Mesendoderm (in vitro differentiated cells): ENCODE measurements at regions not wholly inside any gene's neighbourhood (a gene's known extent, or its start where the extent isn't known, plus 50 kb on each side); places are given as distances from the start of the nearest gene placed in this dataset.
A peak's percentile ranks its signal among the peaks of the same experiment; 100 is the strongest.

ENCODE experiments used
- DNase-seq: peaks from one replicate; pipeline ENCODE4 v3.0.0; 2013
- H2AK5ac ChIP-seq: 2 replicates; pipeline ENCODE4 v1.6.1; 2013; ENCODE audit warnings: low read length, inconsistent platforms
- H2BK120ac ChIP-seq: 2 replicates; pipeline ENCODE4 v1.6.1; 2013; ENCODE audit warnings: low read depth, mild to moderate bottlenecking, low read length, moderate library complexity, mixed read lengths
- H2BK15ac ChIP-seq: replicated peaks from 2 replicates; pipeline ENCODE4 v1.6.1; 2013; ENCODE audit warnings: low read depth, mild to moderate bottlenecking, moderate library complexity
- H2BK5ac ChIP-seq: 2 replicates; pipeline ENCODE4 v1.6.1; 2013; ENCODE audit warnings: low read length, inconsistent platforms
- H3K18ac ChIP-seq: 2 replicates; pipeline ENCODE4 v1.6.1; 2013; ENCODE audit warnings: mild to moderate bottlenecking, low read length, mixed read lengths
- H3K23ac ChIP-seq: one replicate; pipeline ENCODE4 v1.6.1; 2013; ENCODE audit warnings: low read length
- H3K27ac ChIP-seq: 2 replicates; pipeline ENCODE4 v1.5.1; 2013; ENCODE audit warnings: low read depth, mild to moderate bottlenecking, inconsistent platforms, low read length, moderate library complexity
- H3K27me3 ChIP-seq: 2 replicates; pipeline ENCODE4 v1.6.1; 2013; ENCODE audit warnings: low read length, control low read depth, mild to moderate bottlenecking, inconsistent platforms; ENCODE audit not compliant: insufficient read depth, poor library complexity
- H3K36me3 ChIP-seq: 2 replicates; pipeline ENCODE4 v1.6.1; 2013; ENCODE audit warnings: low read length, inconsistent platforms; ENCODE audit not compliant: control insufficient read depth, insufficient read depth
- H3K4ac ChIP-seq: one replicate; pipeline ENCODE4 v1.6.1; 2013; ENCODE audit warnings: low read depth, mild to moderate bottlenecking, low read length, moderate library complexity
- H3K4me1 ChIP-seq: 2 replicates; pipeline ENCODE4 v1.6.1; 2013; ENCODE audit warnings: low read depth, low read length, inconsistent platforms; ENCODE audit not compliant: control insufficient read depth
- H3K4me2 ChIP-seq: 2 replicates; pipeline ENCODE4 v1.6.1; 2013; ENCODE audit warnings: low read length
- H3K4me3 ChIP-seq: 2 replicates; pipeline ENCODE4 v1.5.1; 2013; ENCODE audit warnings: mild to moderate bottlenecking, low read length
- H3K56ac ChIP-seq: one replicate; pipeline ENCODE4 v1.6.1; 2013; ENCODE audit warnings: low read length
- H3K79me1 ChIP-seq: 2 replicates; pipeline ENCODE4 v1.6.1; 2013; ENCODE audit warnings: low read length, inconsistent platforms
- H3K79me2 ChIP-seq: 2 replicates; pipeline ENCODE4 v1.6.1; 2013; ENCODE audit warnings: mild to moderate bottlenecking, low read length; ENCODE audit not compliant: control insufficient read depth, insufficient read depth
- H3K9ac ChIP-seq: 2 replicates; pipeline ENCODE4 v1.6.1; 2013; ENCODE audit warnings: low read length, inconsistent platforms
- H4K5ac ChIP-seq: one replicate; pipeline ENCODE4 v1.6.1; 2013; ENCODE audit warnings: low read length
- H4K8ac ChIP-seq: one replicate; pipeline ENCODE4 v1.6.1; 2013; ENCODE audit warnings: low read depth, mild to moderate bottlenecking, control low read depth, low read length, moderate library complexity
- WGBS: extraction: QIAGEN DNeasy Blood & Tissue Kit; methylation state at CpG from one replicate; pipeline ENCODE4 v1.1.7; 2013; ENCODE audit warnings: low lambda C conversion rate, missing lambda C conversion rate; ENCODE audit not compliant: insufficient coverage; ENCODE audit errors: extremely low coverage; 5-methylcytosine and 5-hydroxymethylcytosine counted together

DNA sequence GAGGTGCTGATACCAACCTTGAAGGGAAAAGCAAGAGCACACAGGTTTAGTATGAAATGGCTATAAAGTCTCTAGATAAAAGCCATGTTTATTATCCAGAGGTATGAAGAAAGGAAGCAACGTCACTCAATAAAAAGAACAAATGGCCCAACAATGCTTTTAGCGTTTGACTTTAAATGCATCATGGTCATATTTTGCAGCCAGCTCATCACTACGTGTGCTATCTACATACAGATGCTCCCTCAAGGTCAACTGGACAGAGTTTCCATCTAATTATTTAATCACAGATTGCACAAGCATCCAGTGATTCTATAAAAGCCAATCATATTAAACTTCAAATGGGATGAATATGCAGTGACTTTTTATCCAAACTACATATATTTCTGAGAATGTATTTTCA, 127.6 kb upstream of the SYNDIG1 start:
- Histone ChIP-seq H3K27me3 (no peaks in the 10 kb centered on the region), H3K4ac (no peak overlapping the region), H3K9ac (no peak overlapping the region), H3K79me2 (no peaks in the 10 kb centered on the region), H3K4me1 (no peaks in the 10 kb centered on the region), H2BK5ac (no peak overlapping the region), H2BK120ac (no peak overlapping the region), H3K56ac (no peak overlapping the region), H3K4me3 (no peak overlapping the region), H3K36me3 (no peaks in the 10 kb centered on the region), H3K23ac (no peak overlapping the region), H3K79me1 (no peaks in the 10 kb centered on the region), H2BK15ac (no peak overlapping the region), H3K4me2 (no peak overlapping the region), H3K27ac (no peak overlapping the region), H2AK5ac (no peak overlapping the region), H4K5ac (no peak overlapping the region), H4K8ac (no peak overlapping the region), H3K18ac (no peak overlapping the region)
- DNase-seq, result no peak
- WGBS, result no CpG with 5 or more reads among the region's 3 CpGs

DNA sequence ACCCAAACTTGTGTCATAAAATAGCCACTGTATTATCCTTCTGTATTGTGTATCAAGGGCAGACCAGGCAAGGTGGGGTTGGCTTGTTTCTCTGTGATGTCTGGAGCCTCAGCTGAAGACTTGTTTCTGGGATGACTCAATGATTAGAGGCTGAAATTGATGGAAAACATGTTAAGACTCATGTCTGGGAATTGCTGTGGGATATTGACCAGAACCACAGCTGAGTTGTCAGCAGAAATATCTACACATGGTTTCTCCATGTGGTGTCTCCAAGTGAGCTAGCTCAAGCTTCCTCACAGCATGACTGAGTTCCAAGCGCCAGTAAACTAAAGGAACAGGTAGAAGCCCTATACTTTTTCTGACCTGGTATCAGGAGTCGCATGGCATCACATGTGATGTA, 128.5 kb upstream of the SYNDIG1 start:
- H3K36me3 ChIP-seq, result no peaks in the 10 kb centered on the region
- H2BK5ac ChIP-seq, result no peak overlapping the region
- no peak overlapping the region for H3K9ac ChIP-seq
- H2AK5ac ChIP-seq, result no peak overlapping the region
- H4K5ac ChIP-seq, result no peak overlapping the region
- no peaks in the 10 kb centered on the region for H3K4me1 ChIP-seq
- H3K79me2 ChIP-seq, result no peaks in the 10 kb centered on the region
- WGBS, result no CpG with 5 or more reads among the region's 2 CpGs
- H3K79me1 ChIP-seq, result no peaks in the 10 kb centered on the region
- DNase-seq, result no peak
- no peak overlapping the region for H2BK120ac ChIP-seq
- no peak overlapping the region for H3K4me2 ChIP-seq
- no peak overlapping the region for H3K27ac ChIP-seq
- H3K4ac ChIP-seq, result no peak overlapping the region
- no peak overlapping the region for H4K8ac ChIP-seq
- no peaks in the 10 kb centered on the region for H3K27me3 ChIP-seq
- no peak overlapping the region for H3K4me3 ChIP-seq
- no peak overlapping the region for H3K23ac ChIP-seq
- no peak overlapping the region for H3K18ac ChIP-seq
- no peak overlapping the region for H3K56ac ChIP-seq
- H2BK15ac ChIP-seq, result no peak overlapping the region

GRCh38 chr20:24339210-24339641, 130.2 kb upstream of the SYNDIG1 start:
- Histone ChIP-seq H3K79me1 (no peaks in the 10 kb centered on the region), H4K8ac (no peak overlapping the region), H3K4me2 (no peak overlapping the region), H3K4me1 (no peaks in the 10 kb centered on the region), H3K18ac (no peak overlapping the region), H3K23ac (no peak overlapping the region), H3K4me3 (no peak overlapping the region), H2BK15ac (no peak overlapping the region), H3K27me3 (no peaks in the 10 kb centered on the region), H2AK5ac (no peak overlapping the region), H3K56ac (no peak overlapping the region), H3K4ac (no peak overlapping the region), H2BK120ac (no peak overlapping the region), H3K27ac (no peak overlapping the region), H3K36me3 (no peaks in the 10 kb centered on the region), H3K79me2 (no peaks in the 10 kb centered on the region), H2BK5ac (no peak overlapping the region), H3K9ac (no peak overlapping the region), H4K5ac (no peak overlapping the region)
- no CpG with 5 or more reads among the region's 5 CpGs for WGBS
- DNase-seq, result peak; percentile 81

GRCh38 chr20:24337551-24337950, 131.9 kb upstream of the SYNDIG1 start:
- Histone ChIP-seq H4K8ac (no peak overlapping the region), H3K4ac (no peak overlapping the region), H3K56ac (no peak overlapping the region), H3K27me3 (no peaks in the 10 kb centered on the region), H2BK5ac (no peak overlapping the region), H3K4me3 (no peak overlapping the region), H2BK120ac (no peak overlapping the region), H3K4me2 (no peak overlapping the region), H3K9ac (no peak overlapping the region), H3K18ac (no peak overlapping the region), H3K36me3 (no peaks in the 10 kb centered on the region), H3K79me1 (no peaks in the 10 kb centered on the region), H2BK15ac (no peak overlapping the region), H3K79me2 (no peaks in the 10 kb centered on the region), H3K27ac (no peak overlapping the region), H3K4me1 (no peaks in the 10 kb centered on the region), H3K23ac (no peak overlapping the region), H2AK5ac (no peak overlapping the region), H4K5ac (no peak overlapping the region)
- no CpG with 5 or more reads among the region's 5 CpGs for WGBS
- DNase-seq, result no peak

- H3K4me2 ChIP-seq, result no peak overlapping the region
- no peak overlapping the region for H3K27ac ChIP-seq
- H2AK5ac ChIP-seq, result no peak overlapping the region
- H4K5ac ChIP-seq, result no peak overlapping the region
- H2BK5ac ChIP-seq, result no peak overlapping the region
- H3K36me3 ChIP-seq, result no peaks in the 10 kb centered on the region
- no peaks in the 10 kb centered on the region for H3K27me3 ChIP-seq
- H3K4me1 ChIP-seq, result no peaks in the 10 kb centered on the region
- H3K56ac ChIP-seq, result no peak overlapping the region
- no peak overlapping the region for H3K4me3 ChIP-seq
- no peak overlapping the region for H3K9ac ChIP-seq
- no peak overlapping the region for H2BK120ac ChIP-seq
- no peak overlapping the region for H3K18ac ChIP-seq
- no peak overlapping the region for H3K4ac ChIP-seq
- no peak overlapping the region for H4K8ac ChIP-seq
- H3K79me2 ChIP-seq, result no peaks in the 10 kb centered on the region
- no peak for DNase-seq
- H3K79me1 ChIP-seq, result no peaks in the 10 kb centered on the region
- WGBS, result no CpG with 5 or more reads among the region's 4 CpGs
- H3K23ac ChIP-seq, result no peak overlapping the region
- H2BK15ac ChIP-seq, result no peak overlapping the region
These were observed 132.4 kb upstream of the SYNDIG1 start for GRCh38 chr20:24337069-24337468.

DNA sequence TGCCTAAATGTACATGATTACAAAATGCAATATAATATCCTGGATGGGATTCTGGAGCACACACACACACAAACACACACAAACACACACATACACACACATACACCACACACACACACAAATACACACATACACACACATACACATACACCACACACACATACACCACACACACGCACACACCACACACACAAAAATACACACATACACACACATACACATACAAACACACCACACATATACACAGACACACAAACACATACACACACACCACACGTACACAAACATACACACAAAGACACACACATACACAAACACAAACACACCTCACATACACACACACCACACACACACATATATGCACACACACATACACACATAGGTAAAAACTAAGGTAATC, 134.6 kb upstream of the SYNDIG1 start:
- Histone ChIP-seq H3K36me3 (no peaks in the 10 kb centered on the region), H3K23ac (no peak overlapping the region), H3K4ac (no peak overlapping the region), H2BK5ac (no peak overlapping the region), H2BK120ac (no peak overlapping the region), H4K5ac (no peak overlapping the region), H2AK5ac (no peak overlapping the region), H3K4me2 (no peak overlapping the region), H3K79me2 (no peaks in the 10 kb centered on the region), H3K4me1 (no peaks in the 10 kb centered on the region), H4K8ac (no peak overlapping the region), H3K27me3 (no peaks in the 10 kb centered on the region), H3K27ac (no peak overlapping the region), H3K9ac (no peak overlapping the region), H2BK15ac (no peak overlapping the region), H3K18ac (no peak overlapping the region), H3K79me1 (no peaks in the 10 kb centered on the region), H3K4me3 (no peak overlapping the region), H3K56ac (no peak overlapping the region)
- 100% methylated on average over 2 of the region's 2 CpGs for WGBS
- no peak for DNase-seq
